Vagina (tissue), 2 donors: ENCODE measurements at regions not wholly inside any gene's neighbourhood (a gene's known extent, or its start where the extent isn't known, plus 50 kb on each side); places are given as distances from the start of the nearest gene placed in this dataset.

Experiments
- DNase-seq, 2 donors: peaks; one replicate each; pipeline ENCODE4 v3.0.0-alpha.2; 2017; ENCODE audit errors: extremely low spot score in 2 of 2
- H3K27ac ChIP-seq: fragments of 200-600 bp; sonication (generic); one replicate; pipeline ENCODE4 v1.5.1; 2019
- H3K27me3 ChIP-seq: fragments of 200-600 bp; sonication (generic); one replicate; pipeline ENCODE4 v1.5.1; 2019
- H3K36me3 ChIP-seq, 2 donors: fragments of 200-600 bp; sonication (generic); one replicate each; pipeline ENCODE4 v1.5.1; 2017 to 2019
- H3K4me1 ChIP-seq: fragments of 200-600 bp; sonication (generic); one replicate; pipeline ENCODE4 v1.5.1; 2019
- H3K4me3 ChIP-seq, 2 donors: fragments of 200-600 bp; sonication (generic); 1 replicate in 1 of 2; 2 replicates in 1 of 2; pipeline ENCODE4 v1.5.1; 2016 to 2019
- H3K9me3 ChIP-seq: fragments of 200-600 bp; sonication (generic); one replicate; pipeline ENCODE4 v1.5.1; 2019
- POLR2A ChIP-seq, 2 donors: fragments of 450-650 bp; IDR thresholded peaks; one replicate each; pipeline ENCODE4 v1.6.1; 2017; ENCODE audit warnings: antibody characterized with exemption in 2 of 2, mild to moderate bottlenecking in 2 of 2, moderate library complexity in 2 of 2
- POLR2AphosphoS5 ChIP-seq, 2 donors: sonication (generic); formaldehyde crosslinking; IDR thresholded peaks; one replicate each; pipeline ENCODE4 v1.9.0; 2017; ENCODE audit warnings: antibody characterized with exemption in 2 of 2, mild to moderate bottlenecking in 2 of 2, low read depth in 1 of 2; ENCODE audit not compliant: insufficient read depth in 1 of 2
- intact Hi-C: fragments of 100-400 bp; cut with DNase I; formaldehyde crosslinking; loops from one replicate; pipeline ENCODE4 v1.15.1; 2023
- TF ChIP-seq, protein P1 (sequence below), 3 experiments: fragments of 450-650 bp in 2 of 3; fragments of 200-600 bp in 1 of 3; sonication (generic) in 1 of 3; IDR thresholded peaks; one replicate each; pipeline ENCODE4 v1.5.1; 2017 to 2019; ENCODE audit warnings: antibody characterized with exemption in 3 of 3, mild to moderate bottlenecking in 2 of 3, moderate library complexity in 2 of 3

DNA sequence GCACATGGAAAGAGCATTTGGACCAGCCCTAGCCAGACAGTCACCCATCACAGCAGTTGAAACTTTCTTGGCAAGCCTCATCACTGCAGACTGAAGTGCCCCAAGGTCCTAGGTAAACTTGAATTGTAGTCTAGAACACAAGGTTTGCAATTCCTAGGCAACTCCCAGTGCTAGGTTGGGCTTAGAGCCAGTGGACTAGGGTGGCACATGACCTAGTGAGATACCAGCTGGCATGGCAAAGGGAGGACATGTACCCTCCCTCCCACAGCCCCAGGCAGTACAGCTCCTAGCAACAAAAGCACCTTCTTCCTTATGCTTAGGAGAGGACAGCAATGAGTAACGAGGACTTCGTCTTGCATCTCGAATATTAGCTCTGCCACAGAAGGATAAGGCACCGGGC, 889.5 kb downstream of the JRKL start:
- Histone ChIP-seq H3K36me3 (no peaks in the 10 kb centered on the region), H3K4me3 (no peak overlapping the region), H3K9me3 (no peaks in the 10 kb centered on the region), H3K27me3 (no peaks in the 10 kb centered on the region), H3K4me1 (no peaks in the 10 kb centered on the region), H3K27ac (no peak overlapping the region)
- no peak for TF ChIP-seq POLR2AphosphoS5 (IDR thresholded peaks at IDR 0.05; ENCODE audit: insufficient read depth in 1 of 2, low read depth in 1 of 2)
- TF ChIP-seq POLR2A (IDR thresholded peaks at IDR 0.05) = no peak
- TF ChIP-seq, protein P1, sequence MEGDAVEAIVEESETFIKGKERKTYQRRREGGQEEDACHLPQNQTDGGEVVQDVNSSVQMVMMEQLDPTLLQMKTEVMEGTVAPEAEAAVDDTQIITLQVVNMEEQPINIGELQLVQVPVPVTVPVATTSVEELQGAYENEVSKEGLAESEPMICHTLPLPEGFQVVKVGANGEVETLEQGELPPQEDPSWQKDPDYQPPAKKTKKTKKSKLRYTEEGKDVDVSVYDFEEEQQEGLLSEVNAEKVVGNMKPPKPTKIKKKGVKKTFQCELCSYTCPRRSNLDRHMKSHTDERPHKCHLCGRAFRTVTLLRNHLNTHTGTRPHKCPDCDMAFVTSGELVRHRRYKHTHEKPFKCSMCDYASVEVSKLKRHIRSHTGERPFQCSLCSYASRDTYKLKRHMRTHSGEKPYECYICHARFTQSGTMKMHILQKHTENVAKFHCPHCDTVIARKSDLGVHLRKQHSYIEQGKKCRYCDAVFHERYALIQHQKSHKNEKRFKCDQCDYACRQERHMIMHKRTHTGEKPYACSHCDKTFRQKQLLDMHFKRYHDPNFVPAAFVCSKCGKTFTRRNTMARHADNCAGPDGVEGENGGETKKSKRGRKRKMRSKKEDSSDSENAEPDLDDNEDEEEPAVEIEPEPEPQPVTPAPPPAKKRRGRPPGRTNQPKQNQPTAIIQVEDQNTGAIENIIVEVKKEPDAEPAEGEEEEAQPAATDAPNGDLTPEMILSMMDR (IDR thresholded peaks at IDR 0.05) = no peak
- intact Hi-C loops = no loop called here
- DNase-seq = no peak

DNA sequence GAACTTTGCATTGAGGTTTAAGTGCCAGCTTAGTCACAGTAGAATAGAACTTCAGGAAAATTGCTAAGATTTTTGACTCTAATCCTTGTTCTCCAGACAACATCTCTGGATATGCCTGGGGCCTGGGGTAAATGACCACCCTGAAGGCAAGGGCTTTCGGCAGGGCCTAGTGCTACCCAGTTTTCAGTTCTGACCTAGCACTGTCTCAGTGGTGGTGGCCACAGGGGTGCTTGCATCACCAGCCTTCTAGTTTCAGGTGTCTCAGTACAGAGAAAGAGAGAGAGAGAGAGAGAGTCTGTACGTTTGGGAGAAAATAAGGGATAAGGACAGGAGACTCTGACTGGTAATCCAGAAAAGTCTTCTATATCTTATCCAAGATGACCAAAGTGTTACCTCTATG, 890.5 kb downstream of the JRKL start:
- intact Hi-C loops = no loop called here
- no peaks in the 10 kb centered on the region for H3K36me3 ChIP-seq
- TF ChIP-seq POLR2AphosphoS5 (IDR thresholded peaks at IDR 0.05; ENCODE audit: insufficient read depth in 1 of 2, low read depth in 1 of 2) (no peak), POLR2A (IDR thresholded peaks at IDR 0.05) (no peak)
- TF ChIP-seq, protein P1 (IDR thresholded peaks at IDR 0.05) = no peak
- no peak overlapping the region for H3K4me3 ChIP-seq
- no peak for DNase-seq
- H3K9me3 ChIP-seq = no peaks in the 10 kb centered on the region
- H3K27me3 ChIP-seq = no peaks in the 10 kb centered on the region
- H3K27ac ChIP-seq = no peak overlapping the region
- no peaks in the 10 kb centered on the region for H3K4me1 ChIP-seq

DNA sequence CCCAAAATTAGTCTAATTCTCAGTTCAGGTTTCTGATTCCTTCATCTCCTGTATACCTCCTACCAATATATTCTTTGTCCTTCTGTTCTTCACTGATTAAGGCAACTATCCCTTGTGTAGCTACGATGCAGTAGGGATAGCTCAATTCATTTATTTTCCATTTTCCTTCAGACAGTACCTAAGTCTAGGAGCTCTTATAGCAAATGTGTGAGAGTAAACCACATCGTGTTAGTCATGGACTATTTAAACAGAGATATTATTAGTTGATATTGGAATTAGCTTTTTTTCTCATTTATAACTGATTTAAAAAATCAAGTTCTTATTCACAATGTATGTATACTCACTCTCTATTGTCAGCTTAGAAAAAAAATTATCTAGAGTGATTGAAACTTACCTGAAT, 900.0 kb downstream of the JRKL start:
- H3K4me1 ChIP-seq = no peaks in the 10 kb centered on the region
- no peaks in the 10 kb centered on the region for H3K27me3 ChIP-seq
- H3K27ac ChIP-seq = no peak overlapping the region
- no peaks in the 10 kb centered on the region for H3K36me3 ChIP-seq
- TF ChIP-seq POLR2AphosphoS5 (IDR thresholded peaks at IDR 0.05; ENCODE audit: insufficient read depth in 1 of 2, low read depth in 1 of 2) (no peak), POLR2A (IDR thresholded peaks at IDR 0.05) (no peak)
- TF ChIP-seq, protein P1 (IDR thresholded peaks at IDR 0.05) = no peak
- H3K9me3 ChIP-seq = no peaks in the 10 kb centered on the region
- no peak for DNase-seq
- intact Hi-C loops = no loop called here
- no peak overlapping the region for H3K4me3 ChIP-seq

DNA sequence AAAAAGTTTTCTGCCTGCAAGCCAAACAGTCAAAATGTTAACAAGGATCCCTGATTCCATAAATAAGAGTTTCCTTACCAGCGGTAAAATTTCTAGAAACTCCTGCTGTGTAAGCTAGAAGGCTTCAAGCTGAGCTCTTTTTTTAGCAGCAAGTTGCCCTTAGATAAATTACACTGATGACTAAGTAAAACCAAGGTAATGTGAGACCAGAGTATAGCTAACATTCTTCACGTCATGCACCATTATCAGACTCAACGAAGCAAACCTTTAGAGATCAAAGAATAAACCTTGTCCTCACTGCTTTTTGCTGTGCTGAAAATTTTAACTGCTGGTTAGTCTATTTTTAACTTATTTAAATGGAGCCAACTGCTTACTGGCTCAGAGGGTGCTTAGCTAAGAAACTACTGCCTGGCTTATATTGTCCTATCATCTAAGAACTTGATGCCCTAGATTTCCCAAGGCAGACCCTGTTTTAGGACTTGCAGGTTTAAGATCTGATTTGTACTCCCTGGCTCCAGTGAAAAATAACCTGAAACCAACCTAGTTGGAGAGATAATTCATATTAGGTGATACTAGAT, 900.7 kb downstream of the JRKL start:
- no peak for DNase-seq
- no peaks in the 10 kb centered on the region for H3K4me1 ChIP-seq
- TF ChIP-seq, protein P1 (IDR thresholded peaks at IDR 0.05) = no peak
- no peak for TF ChIP-seq POLR2AphosphoS5 (IDR thresholded peaks at IDR 0.05; ENCODE audit: insufficient read depth in 1 of 2, low read depth in 1 of 2)
- TF ChIP-seq POLR2A (IDR thresholded peaks at IDR 0.05) = no peak
- no peak overlapping the region for H3K4me3 ChIP-seq
- H3K36me3 ChIP-seq = no peaks in the 10 kb centered on the region
- H3K27ac ChIP-seq = no peak overlapping the region
- intact Hi-C loops = no loop called here
- no peaks in the 10 kb centered on the region for H3K9me3 ChIP-seq
- H3K27me3 ChIP-seq = no peaks in the 10 kb centered on the region

DNA sequence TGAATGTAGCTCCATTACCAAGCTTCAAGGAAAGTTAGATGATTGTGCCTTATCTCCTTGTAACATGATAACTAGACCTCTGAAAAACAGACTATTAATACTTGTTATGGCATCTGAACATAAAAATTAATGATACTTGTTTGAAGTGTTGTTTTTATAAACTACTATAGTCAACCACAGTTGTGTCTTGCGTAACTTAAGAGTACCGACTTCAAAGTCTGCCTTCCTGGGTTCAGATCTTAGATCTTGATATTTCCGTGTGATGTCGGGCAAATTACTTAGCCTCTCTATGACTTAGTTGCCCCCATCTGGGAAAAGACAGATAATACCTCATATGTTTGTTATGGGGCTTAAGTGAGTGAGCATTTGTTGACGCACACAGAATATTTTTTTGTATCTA, 906.5 kb downstream of the JRKL start:
- TF ChIP-seq, protein P1 (IDR thresholded peaks at IDR 0.05) = no peak
- TF ChIP-seq POLR2AphosphoS5 (IDR thresholded peaks at IDR 0.05; ENCODE audit: insufficient read depth in 1 of 2, low read depth in 1 of 2) = no peak
- TF ChIP-seq POLR2A (IDR thresholded peaks at IDR 0.05) = no peak
- Histone ChIP-seq H3K4me1 (no peaks in the 10 kb centered on the region), H3K9me3 (no peaks in the 10 kb centered on the region), H3K4me3 (no peak overlapping the region), H3K27ac (no peak overlapping the region), H3K36me3 (no peaks in the 10 kb centered on the region), H3K27me3 (no peaks in the 10 kb centered on the region)
- intact Hi-C loops = no loop called here
- DNase-seq = no peak
